GM12891 (cell line): ENCODE measurements at regions not wholly inside any gene's neighbourhood (a gene's known extent, or its start where the extent isn't known, plus 50 kb on each side); places are given as distances from the start of the nearest gene placed in this dataset.

Experiments
- PAX5 ChIP-seq: IDR thresholded peaks from 2 replicates; pipeline ENCODE4 v1.6.1; 2011; ENCODE audit warnings: low read length, moderate library complexity, mild to moderate bottlenecking; ENCODE audit not compliant: insufficient read depth, severe bottlenecking
- POLR2A ChIP-seq: IDR thresholded peaks from 2 replicates; pipeline ENCODE4 v1.6.1; 2011; ENCODE audit warnings: low read depth, low read length, control low read depth
- POLR2AphosphoS5 ChIP-seq: IDR thresholded peaks from 2 replicates; pipeline ENCODE4 v1.6.1; 2011; ENCODE audit warnings: low read depth, low read length, control low read depth
- POU2F2 ChIP-seq: IDR thresholded peaks from 2 replicates; pipeline ENCODE4 v1.6.1; 2011; ENCODE audit warnings: low read depth, mild to moderate bottlenecking, control low read depth, low read length, moderate library complexity
- SPI1 ChIP-seq: IDR thresholded peaks from 2 replicates; pipeline ENCODE4 v1.6.1; 2011; ENCODE audit warnings: low read depth, low read length, control low read depth
- TAF1 ChIP-seq: IDR thresholded peaks from 2 replicates; pipeline ENCODE4 v1.6.1; 2011; ENCODE audit warnings: low read depth, low read length, control low read depth

- TF ChIP-seq POLR2A (no peak), SPI1 (no peak), TAF1 (no peak), POLR2AphosphoS5 (no peak), POU2F2 (no peak), PAX5 (no peak)
These were observed 324.3 kb upstream of the PCDH7 start for GRCh38 chr4:30395902-30396301.
